Left kidney (tissue), 1 donor: ENCODE measurements at regions not wholly inside any gene's neighbourhood (a gene's known extent, or its start where the extent isn't known, plus 50 kb on each side); places are given as distances from the start of the nearest gene placed in this dataset.
"Not testable (repeated sequence)": the region's sequence is repeated elsewhere in the genome, so short reads cannot be mapped to it uniquely, and the experiment has no call there.

Source experiments
- DNase-seq: peaks from one replicate; pipeline ENCODE4 v3.0.0-alpha.2; 2013

DNA sequence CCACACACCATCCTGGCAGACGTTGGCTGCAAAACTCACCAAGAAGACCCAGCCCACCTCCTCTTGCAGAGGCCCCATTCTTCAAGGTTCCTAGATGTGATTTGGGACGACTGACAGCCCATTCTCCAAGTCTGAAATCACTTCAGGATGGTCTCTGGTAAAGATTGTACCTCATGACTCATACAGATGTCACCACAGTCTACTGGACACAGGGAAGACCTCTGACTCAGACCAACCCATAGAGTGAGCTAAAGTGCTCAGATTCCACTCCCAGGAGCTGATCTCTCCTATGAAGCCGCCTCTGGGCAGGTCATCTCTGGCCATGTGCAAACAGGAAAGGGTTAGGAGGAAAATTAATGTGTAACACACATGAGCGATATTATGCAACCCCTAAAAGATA, 102.4 kb upstream of the VWC2 start:
- DNase-seq, result no peak

DNA sequence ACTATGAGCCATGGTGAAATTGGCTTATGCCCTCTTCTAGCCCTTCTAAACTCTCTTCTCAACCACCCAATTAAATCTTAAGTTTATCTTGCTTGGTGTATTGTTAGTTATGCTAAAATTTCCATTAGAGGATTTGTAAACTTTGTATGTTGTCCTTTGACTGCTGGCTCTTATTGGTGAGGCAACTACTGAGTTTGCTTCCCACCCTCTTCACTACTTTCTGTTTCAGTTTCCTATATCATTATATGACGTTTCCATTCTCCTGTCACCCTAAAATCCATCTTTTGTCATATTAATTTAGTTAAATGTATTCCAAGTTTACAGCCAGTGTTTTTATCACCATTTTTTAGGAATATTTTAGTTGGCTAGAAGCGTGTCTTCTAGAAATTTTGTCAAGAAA, 80.9 kb upstream of the VWC2 start:
- no peak for DNase-seq

DNA sequence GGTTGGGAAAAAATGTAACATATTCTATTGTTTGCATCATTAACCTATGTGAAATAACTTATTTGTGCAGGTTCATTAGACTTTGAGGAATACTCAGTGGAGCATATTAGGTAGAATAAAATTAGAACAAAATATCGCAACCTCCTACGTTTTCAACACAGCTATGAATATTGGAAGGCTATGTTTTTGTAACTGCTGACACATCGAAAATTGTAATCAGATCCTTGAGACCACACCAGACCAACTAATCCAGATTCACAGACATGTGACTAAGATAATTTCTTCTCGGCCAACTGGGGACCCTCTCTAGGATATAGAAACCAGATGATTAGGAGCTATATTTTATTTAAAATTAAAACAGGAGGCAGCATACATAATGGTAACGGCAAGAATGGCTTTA, 77.5 kb upstream of the VWC2 start:
- no peak for DNase-seq

DNA sequence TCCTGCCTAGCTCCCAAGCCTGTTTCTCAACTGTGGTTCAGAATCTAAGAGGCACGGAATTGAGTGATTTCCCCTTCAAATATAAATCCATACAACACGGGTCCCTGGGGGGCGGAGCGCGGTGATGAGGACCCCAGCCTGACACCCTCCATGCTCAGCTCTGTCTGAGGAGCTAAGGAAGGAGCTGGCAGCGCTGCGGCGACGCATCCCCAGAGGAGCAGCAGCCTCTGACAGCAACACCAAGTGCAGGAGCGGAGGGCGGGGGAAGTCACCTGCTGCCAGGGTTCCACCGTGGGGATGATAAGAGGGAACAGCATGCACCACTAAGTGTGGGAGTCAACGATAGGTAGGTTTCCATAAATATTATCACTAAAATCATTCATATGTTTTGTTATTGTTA, 72.6 kb upstream of the VWC2 start:
- no peak for DNase-seq

DNA sequence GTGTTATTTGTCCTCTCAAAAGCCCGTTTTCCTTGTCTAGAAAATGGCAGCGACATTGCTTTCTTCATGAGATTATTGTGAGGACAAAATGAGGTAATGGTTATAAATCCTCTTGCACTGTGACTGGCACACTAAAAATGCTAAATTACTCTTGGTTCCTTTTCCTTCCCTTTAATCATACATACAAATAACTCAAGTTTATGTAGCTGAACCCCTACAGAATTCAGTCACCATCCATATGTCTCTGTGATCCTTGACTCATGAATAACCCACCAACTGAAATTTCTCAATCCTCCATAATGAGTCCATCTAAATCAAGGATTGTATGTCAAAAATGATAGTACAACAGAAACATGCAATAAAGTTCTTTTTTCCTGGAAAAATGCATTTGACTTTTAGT, 71.3 kb upstream of the VWC2 start:
- DNase-seq, result no peak

DNA sequence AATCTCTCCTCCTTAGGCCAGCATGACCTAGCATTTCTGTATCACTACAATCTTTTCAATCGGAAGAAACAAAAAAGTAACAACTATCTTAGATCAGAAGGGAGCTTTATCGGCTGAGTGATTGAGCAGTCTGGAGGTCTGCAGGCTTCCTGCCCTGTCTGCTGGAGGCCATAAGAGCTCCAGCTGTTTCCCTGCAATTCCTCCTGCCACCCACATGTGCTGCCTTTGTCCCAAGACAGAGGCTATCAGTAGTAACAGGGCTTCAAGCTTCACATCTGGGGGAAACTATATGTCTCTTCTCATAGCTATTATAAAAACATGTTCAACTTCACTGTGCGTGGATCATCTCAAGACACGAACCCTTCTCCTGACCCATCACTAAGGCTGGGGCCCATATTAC, 70.1 kb upstream of the VWC2 start:
- DNase-seq, result no peak

DNA sequence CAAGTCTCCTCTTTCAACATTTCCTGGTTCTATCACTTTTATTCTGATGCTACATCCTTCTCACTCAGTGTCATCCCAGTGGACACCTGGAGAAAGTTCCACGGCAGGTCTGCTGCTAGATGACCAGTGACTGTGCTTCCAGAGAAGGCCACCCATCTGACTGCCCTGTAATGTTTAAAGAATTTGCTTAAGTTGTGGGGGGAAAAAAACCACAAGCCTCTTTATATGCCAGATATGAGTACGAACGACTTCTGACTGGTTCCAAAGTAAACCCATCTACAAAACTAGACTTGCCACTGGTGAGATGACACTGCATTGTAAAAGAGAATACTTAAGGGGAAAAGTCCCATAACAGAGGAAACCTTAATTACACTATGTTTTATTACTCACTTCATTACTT, 69.6 kb upstream of the VWC2 start:
- DNase-seq, result no peak

DNA sequence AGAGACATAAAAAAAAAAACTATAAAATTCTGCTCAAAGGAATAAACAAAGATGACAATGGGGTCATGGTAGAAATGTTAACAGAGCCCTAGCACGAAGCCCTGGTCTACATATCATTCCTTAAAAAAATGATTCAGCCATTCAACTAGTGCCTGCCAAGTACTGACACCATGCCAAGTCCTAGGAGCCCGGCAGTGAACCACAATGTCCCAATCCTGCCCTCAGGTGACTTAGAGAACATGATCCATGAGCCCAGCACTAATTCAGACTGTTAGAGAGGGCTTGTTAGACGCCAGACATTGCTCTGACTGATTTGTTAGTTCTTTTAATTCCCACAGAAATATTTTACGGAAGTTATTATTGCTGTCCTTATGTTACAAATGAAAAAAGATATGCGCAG, 67.3 kb upstream of the VWC2 start:
- DNase-seq, result no peak

DNA sequence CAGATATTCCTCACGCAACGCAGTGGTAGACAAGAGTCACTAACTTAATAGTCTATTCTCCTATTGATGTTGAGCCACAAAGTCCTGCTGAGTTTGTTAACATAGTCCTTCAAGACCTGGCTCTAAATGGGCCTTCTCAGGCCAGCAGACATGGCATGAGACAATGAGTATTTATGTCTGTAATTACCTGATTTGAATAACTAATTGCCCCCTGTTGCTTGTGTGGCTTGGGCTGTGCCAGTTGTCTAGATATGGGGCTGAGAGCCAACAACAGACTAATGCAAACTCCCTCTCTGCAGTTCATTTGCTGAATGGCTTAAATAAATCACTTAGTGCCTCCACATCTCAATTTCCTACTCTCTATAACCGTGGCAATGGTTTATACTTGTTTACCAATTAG, 65.5 kb upstream of the VWC2 start:
- DNase-seq, result no peak

DNA sequence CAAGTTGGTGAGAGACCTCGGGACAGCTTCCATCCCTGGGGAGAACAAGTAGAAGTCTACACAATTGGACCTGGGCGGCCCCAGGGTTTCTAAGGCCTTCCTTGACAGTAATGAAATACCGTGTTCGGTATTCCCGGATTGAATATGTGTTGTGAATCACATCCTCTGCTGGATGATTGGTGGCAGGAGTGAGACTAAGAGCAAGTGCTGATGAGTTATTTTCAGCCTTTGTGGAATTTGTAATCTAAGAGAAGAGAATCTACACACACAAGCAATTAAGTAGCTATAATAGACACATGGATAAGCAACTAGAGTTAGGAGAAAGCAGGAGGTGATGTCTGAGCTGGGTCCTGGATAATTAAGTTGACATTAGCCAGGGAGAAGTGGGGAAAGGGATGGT, 64.8 kb upstream of the VWC2 start:
- DNase-seq, result no peak

DNA sequence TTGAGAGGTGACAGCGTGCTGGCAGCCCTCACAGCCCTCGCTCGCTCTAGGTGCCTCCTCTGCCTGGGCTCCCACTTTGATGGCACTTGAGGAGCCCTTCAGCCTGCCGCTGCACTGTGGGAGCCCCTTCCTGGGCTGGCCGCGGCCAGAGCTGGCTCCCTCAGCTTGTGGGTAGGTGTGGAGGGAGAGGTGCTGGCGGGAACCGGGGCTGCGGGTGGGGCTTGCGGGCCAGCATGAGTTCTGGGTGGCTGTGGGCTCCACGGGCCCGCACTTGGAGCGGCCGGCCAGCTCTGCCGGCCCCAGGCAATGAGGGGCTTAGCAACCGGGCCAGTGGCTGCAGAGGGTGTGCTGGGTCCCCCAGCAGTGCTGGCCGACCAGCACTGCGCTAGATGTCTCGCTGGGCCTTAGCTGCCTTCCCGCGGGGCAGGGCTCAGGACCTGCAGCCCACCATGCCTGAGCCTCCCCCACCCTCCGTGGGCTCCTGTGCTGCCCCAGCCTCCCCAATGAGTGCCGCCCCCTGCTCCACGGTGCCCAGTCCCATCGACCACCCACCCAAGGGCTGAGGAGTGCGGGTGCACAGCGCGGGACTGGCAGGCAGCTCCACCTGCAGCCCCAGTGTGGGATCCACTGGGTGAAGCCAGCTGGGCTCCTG, 62.2 kb upstream of the VWC2 start:
- not testable (repeated sequence) for DNase-seq

DNA sequence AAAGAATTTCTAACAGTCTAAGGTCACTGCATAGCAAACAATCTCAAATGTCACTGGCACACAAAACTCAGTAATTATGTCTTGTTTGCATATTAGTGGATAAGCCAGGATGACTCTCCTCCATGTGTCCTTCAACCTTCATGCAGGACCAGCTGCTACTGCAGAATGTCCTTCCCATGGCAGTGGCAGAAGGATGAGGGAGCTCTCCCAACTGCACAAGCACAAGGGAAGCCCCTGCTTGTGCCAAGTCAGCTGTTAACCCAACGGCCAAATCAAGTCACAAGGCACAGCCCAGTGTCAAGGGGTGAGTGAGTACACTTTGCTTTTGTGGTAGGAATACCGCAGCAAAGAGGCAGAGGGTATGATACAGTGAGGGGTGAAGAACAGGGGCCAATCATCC, 59.3 kb upstream of the VWC2 start:
- DNase-seq, result no peak

DNA sequence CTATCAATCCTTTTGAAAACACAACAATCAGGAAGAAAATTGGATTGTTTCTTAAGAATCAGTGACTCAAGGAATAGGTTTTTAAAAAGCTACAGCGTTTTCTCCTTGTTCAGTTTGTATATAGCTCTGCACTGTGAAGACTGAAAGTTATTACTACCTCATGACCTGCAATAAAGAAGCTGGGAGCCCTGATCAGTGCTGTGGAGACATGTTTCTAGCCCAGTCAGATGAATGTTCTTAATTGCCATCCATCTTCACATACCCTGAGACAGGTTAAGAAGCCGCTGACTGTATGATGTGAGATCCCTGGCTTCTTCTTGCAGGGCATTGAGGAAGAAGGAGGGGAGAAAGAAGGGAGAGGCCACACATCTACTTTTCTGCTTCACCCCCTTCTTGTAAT, 58.0 kb upstream of the VWC2 start:
- no peak for DNase-seq

DNA sequence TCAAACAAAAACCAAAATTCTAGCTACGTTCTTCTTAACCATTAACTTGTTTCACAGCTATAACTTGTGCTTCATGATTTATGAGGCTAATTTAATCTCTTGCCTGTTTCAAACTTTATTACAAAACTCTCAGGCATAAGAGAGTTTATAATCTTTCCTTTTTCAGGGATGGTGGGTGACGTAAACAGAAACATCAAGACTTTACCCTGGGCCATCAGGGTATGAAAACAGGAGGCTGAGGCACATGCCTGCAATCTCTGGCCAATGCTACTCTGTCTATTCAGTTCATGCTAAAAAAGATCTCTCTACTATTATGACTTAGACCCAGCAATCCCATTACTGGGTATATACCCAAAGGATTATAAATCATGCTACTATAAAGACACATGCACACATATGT, 55.9 kb upstream of the VWC2 start:
- DNase-seq, result no peak

DNA sequence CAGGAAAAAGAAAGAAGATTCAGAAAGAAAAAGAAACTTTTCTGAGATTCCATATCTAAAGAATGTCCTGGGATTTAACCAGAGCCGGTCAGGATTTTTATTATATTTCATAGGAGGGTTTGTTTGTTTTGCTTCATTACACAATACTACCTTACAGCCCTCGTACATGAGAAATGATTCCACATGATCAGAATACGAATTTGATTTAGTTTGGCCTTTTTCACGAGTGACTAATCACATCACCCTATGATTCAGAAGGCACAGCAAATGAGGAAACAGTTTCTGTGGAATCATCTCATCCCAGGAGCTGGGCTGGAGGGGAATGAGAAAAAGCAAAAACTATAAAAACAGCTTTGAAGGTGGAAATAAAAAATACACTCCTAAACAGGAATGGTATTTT, 54.7 kb upstream of the VWC2 start:
- no peak for DNase-seq

DNA sequence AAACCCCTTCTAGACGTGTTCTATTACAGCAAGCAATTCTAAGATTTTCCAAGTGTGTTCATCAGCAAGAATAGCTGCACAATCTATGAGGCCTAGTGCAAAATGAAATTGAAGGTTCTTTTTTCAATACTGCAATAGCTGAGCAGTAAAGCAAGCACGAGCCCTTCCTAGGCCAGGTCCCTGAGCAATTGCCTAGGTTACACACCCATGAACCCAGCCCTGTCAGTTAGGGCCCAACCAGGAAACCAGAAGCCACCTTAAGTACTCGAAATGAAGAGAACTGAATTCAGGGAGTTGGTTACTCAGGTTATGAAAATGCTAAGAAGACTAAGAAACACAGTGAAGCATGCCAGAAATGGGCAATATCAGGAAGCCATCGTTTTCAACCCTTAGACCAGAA, 52.0 kb upstream of the VWC2 start:
- DNase-seq, result no peak
